ENCODE measurements at regions not wholly inside any gene's neighbourhood (a gene's known extent, or its start where the extent isn't known, plus 50 kb on each side); places are given as distances from the start of the nearest gene placed in this dataset.

- intact Hi-C loops (cut with DNase I): no loop called here
- no peak for TF ChIP-seq CTCF (IDR thresholded peaks at IDR 0.05)
- no peak for TF ChIP-seq POLR2A (IDR thresholded peaks at IDR 0.05)
- Histone ChIP-seq H3K27me3 (no peaks in the 10 kb centered on the region), H3K36me3 (no peaks in the 10 kb centered on the region), H3K4me3 (no peak overlapping the region), H3K4me1 (no peaks in the 10 kb centered on the region), H3K9me3 (no peaks in the 10 kb centered on the region), H3K27ac (no peak overlapping the region)
- ATAC-seq (peak in 1 of 4 donors; percentile 38), DNase-seq (peak in 1 of 3 donors; percentile 33)
- no CpG with 5 or more reads among the region's 11 CpGs for WGBS (ENCODE audit: insufficient coverage, low coverage, low lambda C conversion rate, missing lambda C conversion rate)
Observed at GRCh38 chr1:81220614-81221071, 580.1 kb upstream of the ADGRL2 start.

- Histone ChIP-seq H3K36me3 (no peaks in the 10 kb centered on the region), H3K4me3 (no peak overlapping the region), H3K4me1 (no peaks in the 10 kb centered on the region), H3K27ac (no peak overlapping the region), H3K9me3 (no peaks in the 10 kb centered on the region), H3K27me3 (no peaks in the 10 kb centered on the region)
- ATAC-seq: no peak
- WGBS (ENCODE audit: insufficient coverage, low coverage, low lambda C conversion rate, missing lambda C conversion rate): 70% methylated on average over 1 of the region's 1 CpG
- DNase-seq: no peak
- TF ChIP-seq POLR2A (IDR thresholded peaks at IDR 0.05) (no peak), CTCF (IDR thresholded peaks at IDR 0.05) (no peak)
- intact Hi-C loops (cut with DNase I): no loop called here
Observed at GRCh38 chr1:81217058-81217457, 583.7 kb upstream of the ADGRL2 start.

- 42% methylated on average over 7 of the region's 7 CpGs for WGBS (ENCODE audit: insufficient coverage, low coverage, low lambda C conversion rate, missing lambda C conversion rate)
- TF ChIP-seq POLR2A (IDR thresholded peaks at IDR 0.05) (no peak), CTCF (IDR thresholded peaks at IDR 0.05) (no peak)
- intact Hi-C loops (cut with DNase I): no loop called here
- Histone ChIP-seq H3K4me1 (no peaks in the 10 kb centered on the region), H3K36me3 (no peaks in the 10 kb centered on the region), H3K27ac (no peak overlapping the region), H3K9me3 (no peaks in the 10 kb centered on the region), H3K27me3 (no peaks in the 10 kb centered on the region), H3K4me3 (no peak overlapping the region)
- ATAC-seq (no peak), DNase-seq (no peak)
Observed at GRCh38 chr1:81213279-81213678, 587.5 kb upstream of the ADGRL2 start.

- Histone ChIP-seq H3K27ac (no peak overlapping the region), H3K4me3 (no peak overlapping the region), H3K27me3 (no peaks in the 10 kb centered on the region), H3K36me3 (no peaks in the 10 kb centered on the region), H3K4me1 (no peaks in the 10 kb centered on the region), H3K9me3 (no peaks in the 10 kb centered on the region)
- ATAC-seq (no peak), DNase-seq (no peak)
- TF ChIP-seq POLR2A (IDR thresholded peaks at IDR 0.05) (no peak), CTCF (IDR thresholded peaks at IDR 0.05) (no peak)
- intact Hi-C loops (cut with DNase I): no loop called here
- 75% methylated on average over 1 of the region's 1 CpG for WGBS (ENCODE audit: insufficient coverage, low coverage, low lambda C conversion rate, missing lambda C conversion rate)
Observed at GRCh38 chr1:81209461-81209860, 591.3 kb upstream of the ADGRL2 start.

GRCh38 chr1:81208441-81208840 lies 592.3 kb upstream of the ADGRL2 start:
- intact Hi-C loops (cut with DNase I): no loop called here
- DNase-seq: peak in 2 of 3 donors; percentile 45 to 51
- H3K4me3 ChIP-seq: no peak overlapping the region
- no peaks in the 10 kb centered on the region for H3K4me1 ChIP-seq
- H3K36me3 ChIP-seq: no peaks in the 10 kb centered on the region
- H3K27ac ChIP-seq: no peak overlapping the region
- no peak for TF ChIP-seq CTCF (IDR thresholded peaks at IDR 0.05)
- no peak for TF ChIP-seq POLR2A (IDR thresholded peaks at IDR 0.05)
- no peaks in the 10 kb centered on the region for H3K9me3 ChIP-seq
- WGBS (ENCODE audit: insufficient coverage, low coverage, low lambda C conversion rate, missing lambda C conversion rate): 61% methylated on average over 11 of the region's 13 CpGs
- H3K27me3 ChIP-seq: no peaks in the 10 kb centered on the region
- ATAC-seq: peak; percentile 23 to 59 (median 42)

Data from right lobe of liver (tissue), 6 donors.